ENCODE measurements at regions not wholly inside any gene's neighbourhood (a gene's known extent, or its start where the extent isn't known, plus 50 kb on each side); places are given as distances from the start of the nearest gene placed in this dataset. TPM values are rescaled to one million over a fixed set of nuclear protein-coding genes. Genes with fewer than 3 reads are reported as not detected.

DNA sequence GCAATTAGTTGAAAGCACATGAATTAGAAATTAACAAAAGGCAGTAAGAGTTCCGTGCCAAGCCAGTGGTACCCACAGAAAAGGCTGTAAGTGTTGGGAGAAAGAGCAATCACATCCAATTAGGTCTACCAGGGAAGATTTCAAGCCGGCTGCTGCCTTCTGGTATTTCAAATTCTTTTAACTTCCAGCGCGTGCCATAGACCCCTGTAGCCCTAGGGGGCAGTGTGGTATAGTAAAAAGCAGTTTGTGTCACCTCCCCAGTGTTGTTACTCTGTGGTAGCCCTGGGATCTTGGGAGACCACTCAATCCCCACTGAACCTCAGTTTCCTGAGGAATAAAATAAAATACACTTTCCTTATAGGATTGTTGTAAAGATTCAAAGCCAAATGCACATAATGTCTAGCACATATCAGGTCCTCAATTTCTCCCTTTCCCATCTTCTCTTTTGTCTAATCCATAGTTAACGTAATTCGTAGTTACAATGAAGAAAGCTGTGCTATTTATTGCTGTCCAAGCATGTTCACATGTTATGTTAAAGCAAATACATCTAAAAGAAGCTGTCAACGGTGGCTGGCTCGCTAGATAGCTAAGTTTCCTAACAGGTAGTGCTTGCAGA lies 230.2 kb downstream of the TDRD3 start:
- CTCF ChIA-PET = no interaction called here

More for the DNA sequence above, 230.2 kb downstream of the TDRD3 start:
- no peaks in the 10 kb centered on the region for H3K9me2 ChIP-seq (replicated peaks; ENCODE audit: low read length)
- H3K9ac ChIP-seq (ENCODE audit: low read length) = no peak overlapping the region
- H3K4me2 ChIP-seq (ENCODE audit: low read length) = no peak overlapping the region
- H2AFZ ChIP-seq (ENCODE audit: low read length) = no peak overlapping the region
- intact Hi-C loops (cut with micrococcal nuclease) = loop anchor here (1.0 to 10.0 kb wide), 3 partner anchors 638 to 1327 kb away; no protein-coding TSS in a partner anchor
- TF ChIP-seq EZH2 (IDR thresholded peaks at IDR 0.05; ENCODE audit: low read length, unreplicated experiment) (no peak), EZH2phosphoT487 (IDR thresholded peaks at IDR 0.05; ENCODE audit: borderline replicate concordance, low read length) (no peak)
- TF ChIP-seq, protein P1, sequence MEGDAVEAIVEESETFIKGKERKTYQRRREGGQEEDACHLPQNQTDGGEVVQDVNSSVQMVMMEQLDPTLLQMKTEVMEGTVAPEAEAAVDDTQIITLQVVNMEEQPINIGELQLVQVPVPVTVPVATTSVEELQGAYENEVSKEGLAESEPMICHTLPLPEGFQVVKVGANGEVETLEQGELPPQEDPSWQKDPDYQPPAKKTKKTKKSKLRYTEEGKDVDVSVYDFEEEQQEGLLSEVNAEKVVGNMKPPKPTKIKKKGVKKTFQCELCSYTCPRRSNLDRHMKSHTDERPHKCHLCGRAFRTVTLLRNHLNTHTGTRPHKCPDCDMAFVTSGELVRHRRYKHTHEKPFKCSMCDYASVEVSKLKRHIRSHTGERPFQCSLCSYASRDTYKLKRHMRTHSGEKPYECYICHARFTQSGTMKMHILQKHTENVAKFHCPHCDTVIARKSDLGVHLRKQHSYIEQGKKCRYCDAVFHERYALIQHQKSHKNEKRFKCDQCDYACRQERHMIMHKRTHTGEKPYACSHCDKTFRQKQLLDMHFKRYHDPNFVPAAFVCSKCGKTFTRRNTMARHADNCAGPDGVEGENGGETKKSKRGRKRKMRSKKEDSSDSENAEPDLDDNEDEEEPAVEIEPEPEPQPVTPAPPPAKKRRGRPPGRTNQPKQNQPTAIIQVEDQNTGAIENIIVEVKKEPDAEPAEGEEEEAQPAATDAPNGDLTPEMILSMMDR (conservative IDR thresholded peaks at IDR 0.05; ENCODE audit: low read depth, low read length) = peak; percentile 71
- H3K79me2 ChIP-seq (ENCODE audit: low read length) = no peaks in the 10 kb centered on the region
- ATAC-seq = peak; percentile 81
- POLR2A ChIA-PET (ENCODE audit: unreplicated experiment) = no interaction called here
- no peaks in the 10 kb centered on the region for H3K4me1 ChIP-seq (ENCODE audit: insufficient read depth, low read length)
- no peaks in the 10 kb centered on the region for H3F3A ChIP-seq (ENCODE audit: low read length, unreplicated experiment)
- BruUV-seq (replicated peaks) = no TSS peak
- no peak overlapping the region for H3K4me3 ChIP-seq (ENCODE audit: low read length)
- no peaks in the 10 kb centered on the region for H4K20me1 ChIP-seq (ENCODE audit: low read length)
- peak; percentile 56 for DNase-seq
- no peaks in the 10 kb centered on the region for H3K9me3 ChIP-seq (ENCODE audit: low read length)
- H3K27ac ChIP-seq (ENCODE audit: low read length) = no peak overlapping the region
- no peaks in the 10 kb centered on the region for H3K36me3 ChIP-seq (ENCODE audit: low read depth, low read length)
- H3K27me3 ChIP-seq (ENCODE audit: low read length) = no peaks in the 10 kb centered on the region

Small RNA genes in the stretch of these regions (microRNA-seq; reads per million reads assigned to microRNA genes)
- gene MIR3169 (ENCODE audit: unreplicated experiment) = not detected
